Retinal pigment epithelial cell (primary cell): ENCODE measurements at regions not wholly inside any gene's neighbourhood (a gene's known extent, or its start where the extent isn't known, plus 50 kb on each side); places are given as distances from the start of the nearest gene placed in this dataset.

Source experiments
- DNase-seq: peaks from one replicate; pipeline ENCODE4 v3.0.0-alpha.2; 2010; ENCODE audit warnings: low read depth
- H3K4me3 ChIP-seq: 2 replicates; pipeline ENCODE4 v1.5.1; 2011; ENCODE audit warnings: mild to moderate bottlenecking, low read length, control low read depth, moderate library complexity
- CTCF ChIP-seq: conservative IDR thresholded peaks from 2 replicates; pipeline ENCODE4 v1.5.1; 2011; ENCODE audit warnings: low read depth, low read length, control low read depth, inconsistent platforms

DNA sequence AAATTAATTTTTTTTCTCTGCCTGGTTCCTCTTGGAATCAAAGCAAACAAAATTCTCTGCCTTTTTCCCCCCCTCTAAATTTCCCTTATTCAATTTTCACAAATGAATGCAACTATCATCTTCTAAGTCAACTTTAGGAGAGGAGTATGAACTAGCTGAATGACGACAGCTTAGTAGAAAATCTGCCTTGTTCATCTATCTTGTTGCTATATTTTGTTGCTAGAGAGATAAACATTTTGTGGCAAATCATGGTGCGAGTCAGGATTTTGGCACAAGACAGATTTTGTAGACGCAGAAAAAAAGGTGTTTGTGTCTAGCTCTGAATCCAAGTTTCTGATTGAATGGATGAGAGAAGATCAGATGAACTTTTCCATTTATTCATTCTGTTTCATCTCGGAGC lies 81.0 kb upstream of the FZD8 start:
- H3K4me3 ChIP-seq = no peak overlapping the region
- DNase-seq = no peak
- TF ChIP-seq CTCF = no peak

GRCh38 chr10:35722636-35723035 lies 80.5 kb upstream of the FZD8 start:
- TF ChIP-seq CTCF = no peak
- H3K4me3 ChIP-seq = no peak overlapping the region
- no peak for DNase-seq

GRCh38 chr10:35722226-35722625 lies 80.1 kb upstream of the FZD8 start:
- DNase-seq = no peak
- H3K4me3 ChIP-seq = no peak overlapping the region
- no peak for TF ChIP-seq CTCF

GRCh38 chr10:35720366-35720765 lies 78.3 kb upstream of the FZD8 start:
- DNase-seq = no peak
- no peak for TF ChIP-seq CTCF
- H3K4me3 ChIP-seq = no peak overlapping the region

GRCh38 chr10:35716776-35717175 lies 74.7 kb upstream of the FZD8 start:
- no peak for TF ChIP-seq CTCF
- H3K4me3 ChIP-seq = no peak overlapping the region

GRCh38 chr10:35712486-35712885 lies 70.4 kb upstream of the FZD8 start:
- DNase-seq = no peak
- no peak overlapping the region for H3K4me3 ChIP-seq
- TF ChIP-seq CTCF = no peak

More at GRCh38 chr10:35716776-35717175, 74.7 kb upstream of the FZD8 start:
- no peak for DNase-seq

GRCh38 chr10:35711615-35712411 lies 69.7 kb upstream of the FZD8 start:
- no peak for DNase-seq
- TF ChIP-seq CTCF = no peak
- H3K4me3 ChIP-seq = no peak overlapping the region
